ENCODE measurements at regions not wholly inside any gene's neighbourhood (a gene's known extent, or its start where the extent isn't known, plus 50 kb on each side); places are given as distances from the start of the nearest gene placed in this dataset.

GRCh38 chr2:58908501-58909154 lies 667.5 kb upstream of the FANCL start:
- no TSS peak for BruUV-seq (replicated peaks)
- H3K9me3 ChIP-seq (ENCODE audit: insufficient read depth, low read depth), result no peaks in the 10 kb centered on the region
- no peak overlapping the region for H3K4me3 ChIP-seq
- no peaks in the 10 kb centered on the region for H3K4me1 ChIP-seq (replicated peaks; ENCODE audit: insufficient read depth)
- H3K27ac ChIP-seq, result no peak overlapping the region
- H3F3A ChIP-seq (ENCODE audit: insufficient read depth, low read depth), result no peaks in the 10 kb centered on the region
- TF ChIP-seq EZH2 (IDR thresholded peaks at IDR 0.05; ENCODE audit: low read depth) (no peak), CTCF (conservative IDR thresholded peaks at IDR 0.05) (no peak)
- CTCF ChIA-PET, result no interaction called here
- no peaks in the 10 kb centered on the region for H3K36me3 ChIP-seq (ENCODE audit: low read depth)
- intact Hi-C loops (cut with micrococcal nuclease; ENCODE audit: unreplicated experiment), result no loop called here
- H4K20me1 ChIP-seq (ENCODE audit: insufficient read depth), result no peaks in the 10 kb centered on the region
- H3K79me2 ChIP-seq (ENCODE audit: low read depth), result no peaks in the 10 kb centered on the region
- POLR2A ChIA-PET (ENCODE audit: unreplicated experiment), result no interaction called here
- H3K9me2 ChIP-seq (ENCODE audit: insufficient read depth), result no peaks in the 10 kb centered on the region
- DNase-seq, result no peak
- H3K4me2 ChIP-seq, result no peak overlapping the region
- peaks cover 4% of the 10 kb centered on the region; the same call in 1 of the 2 replicates for H3K27me3 ChIP-seq (ENCODE audit: insufficient read depth, low read depth)
- H2AFZ ChIP-seq, result no peak overlapping the region

DNA sequence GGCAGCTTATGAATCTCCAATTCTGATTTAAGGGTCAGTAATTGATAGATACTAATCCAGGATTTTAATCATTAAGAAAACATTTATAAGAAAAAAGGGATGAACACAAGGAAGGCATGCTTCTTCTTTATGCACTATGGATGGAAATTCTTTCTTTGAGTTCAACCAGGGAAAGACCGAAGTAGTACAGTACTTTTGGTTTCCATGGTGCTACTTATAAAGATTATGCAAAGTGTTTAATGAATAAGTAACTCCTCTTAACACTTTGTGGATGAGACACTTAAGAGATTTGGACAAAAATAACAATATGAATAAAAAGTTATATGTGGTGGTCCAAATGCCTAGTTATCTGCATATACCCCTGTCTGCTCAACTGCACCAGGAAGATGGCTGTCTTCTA lies 666.5 kb upstream of the FANCL start:
- intact Hi-C loops (cut with micrococcal nuclease; ENCODE audit: unreplicated experiment), result no loop called here

DNA sequence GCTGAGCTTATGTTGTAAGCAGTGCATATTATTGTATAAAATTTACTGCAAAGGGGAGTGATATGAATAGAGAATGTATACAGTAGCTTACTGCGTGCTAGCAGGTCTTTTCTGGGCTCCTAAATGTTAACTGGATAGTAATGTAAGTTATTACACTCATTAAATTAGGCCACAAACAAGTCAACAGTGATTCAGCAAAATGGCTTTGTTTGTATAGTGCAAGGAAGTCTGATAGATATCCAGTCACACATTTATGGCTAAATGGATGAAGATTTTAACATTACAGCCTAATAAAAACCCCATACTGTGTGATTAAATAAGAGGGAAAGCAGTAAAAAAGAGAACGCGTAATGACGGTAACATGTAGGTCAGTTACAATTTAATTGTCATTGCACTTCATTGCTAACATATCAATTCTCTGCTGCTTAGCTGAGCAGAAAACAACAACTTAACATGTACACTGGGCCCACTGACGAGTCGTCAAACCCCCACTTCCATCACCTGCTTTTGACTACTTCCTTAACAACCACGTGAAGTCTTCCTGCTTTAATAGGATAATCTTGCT lies 665.0 kb upstream of the FANCL start:
- intact Hi-C loops (cut with micrococcal nuclease; ENCODE audit: unreplicated experiment), result no loop called here
- TF ChIP-seq CTCF (conservative IDR thresholded peaks at IDR 0.05), result no peak
- no peak for TF ChIP-seq EZH2 (IDR thresholded peaks at IDR 0.05; ENCODE audit: low read depth)
- Histone ChIP-seq H3K36me3 (ENCODE audit: low read depth) (no peaks in the 10 kb centered on the region), H3K4me2 (no peak overlapping the region), H2AFZ (no peak overlapping the region), H3K4me3 (no peak overlapping the region), H3F3A (ENCODE audit: insufficient read depth, low read depth) (no peaks in the 10 kb centered on the region), H3K9me3 (ENCODE audit: insufficient read depth, low read depth) (no peaks in the 10 kb centered on the region), H3K27ac (no peak overlapping the region), H3K79me2 (ENCODE audit: low read depth) (no peaks in the 10 kb centered on the region), H3K9me2 (ENCODE audit: insufficient read depth) (no peaks in the 10 kb centered on the region), H3K4me1 (replicated peaks; ENCODE audit: insufficient read depth) (no peaks in the 10 kb centered on the region), H3K27me3 (ENCODE audit: insufficient read depth, low read depth) (no peaks in the 10 kb centered on the region), H4K20me1 (ENCODE audit: insufficient read depth) (no peaks in the 10 kb centered on the region)
- CTCF ChIA-PET, result no interaction called here
- BruUV-seq (replicated peaks), result no TSS peak
- no peak for DNase-seq
- POLR2A ChIA-PET (ENCODE audit: unreplicated experiment), result no interaction called here

More for the DNA sequence above, 666.5 kb upstream of the FANCL start:
- DNase-seq, result no peak
- Histone ChIP-seq H3K79me2 (ENCODE audit: low read depth) (no peaks in the 10 kb centered on the region), H4K20me1 (ENCODE audit: insufficient read depth) (no peaks in the 10 kb centered on the region), H3F3A (ENCODE audit: insufficient read depth, low read depth) (no peaks in the 10 kb centered on the region), H3K4me2 (no peak overlapping the region), H3K27ac (no peak overlapping the region), H3K27me3 (ENCODE audit: insufficient read depth, low read depth) (peaks cover 4% of the 10 kb centered on the region; the same call in 1 of the 2 replicates), H3K4me3 (no peak overlapping the region), H3K9me2 (ENCODE audit: insufficient read depth) (no peaks in the 10 kb centered on the region), H3K36me3 (ENCODE audit: low read depth) (no peaks in the 10 kb centered on the region), H3K9me3 (ENCODE audit: insufficient read depth, low read depth) (no peaks in the 10 kb centered on the region), H2AFZ (no peak overlapping the region), H3K4me1 (replicated peaks; ENCODE audit: insufficient read depth) (no peaks in the 10 kb centered on the region)
- CTCF ChIA-PET, result no interaction called here
- BruUV-seq (replicated peaks), result no TSS peak
- POLR2A ChIA-PET (ENCODE audit: unreplicated experiment), result no interaction called here
- TF ChIP-seq CTCF (conservative IDR thresholded peaks at IDR 0.05), result no peak

All from PC-9 (cell line).